ENCODE measurements at regions not wholly inside any gene's neighbourhood (a gene's known extent, or its start where the extent isn't known, plus 50 kb on each side); places are given as distances from the start of the nearest gene placed in this dataset.

GRCh38 chr6:9087470-9087869 is 652.1 kb upstream of the SLC35B3 start:
- Histone ChIP-seq H3K4me3 (ENCODE audit: low read length) (no peak overlapping the region), H3K9me3 (ENCODE audit: low read depth, low read length) (no peaks in the 10 kb centered on the region), H3K4me1 (ENCODE audit: insufficient read depth, low read length) (no peaks in the 10 kb centered on the region), H3K27me3 (ENCODE audit: insufficient read depth, low read length) (no peaks in the 10 kb centered on the region)

DNA sequence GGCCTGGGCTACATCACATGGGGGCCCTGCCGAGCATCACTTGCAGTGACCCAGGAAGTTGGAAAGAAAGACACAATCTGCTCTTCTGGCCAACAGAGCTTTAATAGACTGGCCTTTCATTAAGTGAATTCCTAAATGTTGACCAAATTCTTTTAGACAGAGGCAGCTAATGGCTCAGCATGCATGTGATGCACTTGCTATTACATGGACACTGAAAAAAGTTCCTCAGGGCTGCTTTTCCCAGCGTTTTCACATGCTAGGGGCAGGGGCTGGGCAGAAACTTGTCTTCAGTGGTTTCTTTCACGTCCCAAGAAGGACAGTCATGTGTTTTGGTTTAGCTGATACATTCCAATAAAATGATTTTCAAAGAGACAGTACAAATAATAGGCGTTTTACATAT is 651.0 kb upstream of the SLC35B3 start:
- H3K9me3 ChIP-seq (ENCODE audit: low read depth, low read length) = no peaks in the 10 kb centered on the region
- H3K4me3 ChIP-seq (ENCODE audit: low read length) = no peak overlapping the region
- no peaks in the 10 kb centered on the region for H3K27me3 ChIP-seq (ENCODE audit: insufficient read depth, low read length)
- H3K4me1 ChIP-seq (ENCODE audit: insufficient read depth, low read length) = no peaks in the 10 kb centered on the region

DNA sequence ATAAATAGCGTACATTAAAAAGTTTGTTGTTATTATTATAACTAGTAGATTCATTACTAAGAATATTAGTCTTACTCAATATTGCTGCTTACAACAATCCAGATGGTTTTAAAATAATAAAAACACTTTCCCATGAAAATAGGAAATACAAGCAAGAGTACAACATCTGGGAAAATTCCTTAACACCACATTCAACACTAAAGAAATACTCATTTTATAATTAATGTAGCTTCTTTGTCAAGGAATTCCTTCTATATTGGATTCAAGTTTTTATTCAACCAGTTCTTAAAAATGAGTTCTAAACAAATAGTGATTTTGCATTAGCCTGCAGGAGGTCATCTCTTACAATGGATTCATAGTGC is 650.3 kb upstream of the SLC35B3 start:
- Histone ChIP-seq H3K27me3 (ENCODE audit: insufficient read depth, low read length) (no peaks in the 10 kb centered on the region), H3K9me3 (ENCODE audit: low read depth, low read length) (no peaks in the 10 kb centered on the region), H3K4me3 (ENCODE audit: low read length) (no peak overlapping the region), H3K4me1 (ENCODE audit: insufficient read depth, low read length) (no peaks in the 10 kb centered on the region)

- H3K4me1 ChIP-seq (ENCODE audit: insufficient read depth, low read length) = no peaks in the 10 kb centered on the region
- H3K27me3 ChIP-seq (ENCODE audit: insufficient read depth, low read length) = no peaks in the 10 kb centered on the region
- H3K9me3 ChIP-seq (ENCODE audit: low read depth, low read length) = no peaks in the 10 kb centered on the region
- no peak overlapping the region for H3K4me3 ChIP-seq (ENCODE audit: low read length)
Measured at GRCh38 chr6:9085054-9085708, 649.8 kb upstream of the SLC35B3 start.

DNA sequence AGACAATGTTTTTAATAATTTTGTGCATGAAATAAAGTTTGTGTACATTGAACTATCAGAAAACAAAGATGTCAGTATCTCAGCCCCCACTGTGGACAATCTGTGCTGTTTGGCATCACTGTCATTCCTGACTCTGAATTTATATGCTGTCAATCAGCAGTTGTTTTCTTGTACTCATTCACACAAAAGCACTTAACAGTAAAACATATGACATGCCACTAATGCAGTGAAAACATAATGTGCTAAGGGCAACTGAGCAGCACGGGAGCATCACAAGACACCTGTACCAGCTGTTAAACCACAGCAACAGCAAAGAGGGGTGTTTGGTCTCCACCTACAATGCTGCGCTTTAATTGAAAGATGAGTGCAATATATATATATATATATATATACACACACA is 647.8 kb upstream of the SLC35B3 start:
- H3K27me3 ChIP-seq (ENCODE audit: insufficient read depth, low read length) = no peaks in the 10 kb centered on the region
- H3K4me1 ChIP-seq (ENCODE audit: insufficient read depth, low read length) = no peaks in the 10 kb centered on the region
- H3K4me3 ChIP-seq (ENCODE audit: low read length) = no peak overlapping the region
- H3K9me3 ChIP-seq (ENCODE audit: low read depth, low read length) = no peaks in the 10 kb centered on the region

GRCh38 chr6:9066726-9067125 is 631.4 kb upstream of the SLC35B3 start:
- no peaks in the 10 kb centered on the region for H3K4me1 ChIP-seq (ENCODE audit: insufficient read depth, low read length)
- no peak overlapping the region for H3K4me3 ChIP-seq (ENCODE audit: low read length)
- H3K27me3 ChIP-seq (ENCODE audit: insufficient read depth, low read length) = no peaks in the 10 kb centered on the region
- no peaks in the 10 kb centered on the region for H3K9me3 ChIP-seq (ENCODE audit: low read depth, low read length)

- Histone ChIP-seq H3K4me3 (ENCODE audit: low read length) (no peak overlapping the region), H3K9me3 (ENCODE audit: low read depth, low read length) (no peaks in the 10 kb centered on the region), H3K27me3 (ENCODE audit: insufficient read depth, low read length) (no peaks in the 10 kb centered on the region), H3K4me1 (ENCODE audit: insufficient read depth, low read length) (no peaks in the 10 kb centered on the region)
Measured at GRCh38 chr6:9064156-9064555, 628.8 kb upstream of the SLC35B3 start.

DNA sequence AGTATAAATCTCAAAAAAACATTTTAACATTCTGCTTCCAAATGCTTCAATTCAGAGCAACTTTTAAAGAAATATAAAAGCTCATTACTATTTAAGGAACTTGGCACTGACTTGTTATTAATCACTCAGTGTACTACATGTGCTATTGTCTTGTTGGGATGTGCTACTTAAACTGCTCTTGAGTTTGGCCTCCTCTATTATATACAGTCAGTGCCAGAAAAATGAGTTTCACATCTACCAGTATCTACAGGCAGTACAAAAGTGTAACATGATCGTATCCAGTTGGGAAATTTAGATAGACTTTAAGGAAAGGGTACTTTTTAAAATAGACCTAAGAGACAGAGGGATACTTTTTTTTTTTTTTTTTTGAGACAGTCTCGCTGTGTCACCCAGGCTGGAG is 627.3 kb upstream of the SLC35B3 start:
- Histone ChIP-seq H3K27me3 (ENCODE audit: insufficient read depth, low read length) (no peaks in the 10 kb centered on the region), H3K9me3 (ENCODE audit: low read depth, low read length) (no peaks in the 10 kb centered on the region), H3K4me3 (ENCODE audit: low read length) (no peak overlapping the region), H3K4me1 (ENCODE audit: insufficient read depth, low read length) (no peaks in the 10 kb centered on the region)

- no peaks in the 10 kb centered on the region for H3K9me3 ChIP-seq (ENCODE audit: low read depth, low read length)
- H3K4me3 ChIP-seq (ENCODE audit: low read length) = no peak overlapping the region
- H3K27me3 ChIP-seq (ENCODE audit: insufficient read depth, low read length) = no peaks in the 10 kb centered on the region
- H3K4me1 ChIP-seq (ENCODE audit: insufficient read depth, low read length) = no peaks in the 10 kb centered on the region
Measured at GRCh38 chr6:9057937-9058336, 622.6 kb upstream of the SLC35B3 start.

- H3K4me1 ChIP-seq (ENCODE audit: insufficient read depth, low read length) = no peaks in the 10 kb centered on the region
- H3K4me3 ChIP-seq (ENCODE audit: low read length) = no peak overlapping the region
- no peaks in the 10 kb centered on the region for H3K9me3 ChIP-seq (ENCODE audit: low read depth, low read length)
- H3K27me3 ChIP-seq (ENCODE audit: insufficient read depth, low read length) = no peaks in the 10 kb centered on the region
Measured at GRCh38 chr6:9056556-9056955, 621.2 kb upstream of the SLC35B3 start.

GRCh38 chr6:9044426-9044825 is 609.1 kb upstream of the SLC35B3 start:
- H3K4me1 ChIP-seq (ENCODE audit: insufficient read depth, low read length) = no peaks in the 10 kb centered on the region
- H3K4me3 ChIP-seq (ENCODE audit: low read length) = no peak overlapping the region
- H3K27me3 ChIP-seq (ENCODE audit: insufficient read depth, low read length) = no peaks in the 10 kb centered on the region
- H3K9me3 ChIP-seq (ENCODE audit: low read depth, low read length) = no peaks in the 10 kb centered on the region

GRCh38 chr6:9040718-9041117 is 605.4 kb upstream of the SLC35B3 start:
- H3K27me3 ChIP-seq (ENCODE audit: insufficient read depth, low read length) = no peaks in the 10 kb centered on the region
- no peak overlapping the region for H3K4me3 ChIP-seq (ENCODE audit: low read length)
- H3K9me3 ChIP-seq (ENCODE audit: low read depth, low read length) = no peaks in the 10 kb centered on the region
- no peaks in the 10 kb centered on the region for H3K4me1 ChIP-seq (ENCODE audit: insufficient read depth, low read length)

GRCh38 chr6:9039258-9039657 is 603.9 kb upstream of the SLC35B3 start:
- H3K27me3 ChIP-seq (ENCODE audit: insufficient read depth, low read length) = no peaks in the 10 kb centered on the region
- no peak overlapping the region for H3K4me3 ChIP-seq (ENCODE audit: low read length)
- no peaks in the 10 kb centered on the region for H3K4me1 ChIP-seq (ENCODE audit: insufficient read depth, low read length)
- no peaks in the 10 kb centered on the region for H3K9me3 ChIP-seq (ENCODE audit: low read depth, low read length)

DNA sequence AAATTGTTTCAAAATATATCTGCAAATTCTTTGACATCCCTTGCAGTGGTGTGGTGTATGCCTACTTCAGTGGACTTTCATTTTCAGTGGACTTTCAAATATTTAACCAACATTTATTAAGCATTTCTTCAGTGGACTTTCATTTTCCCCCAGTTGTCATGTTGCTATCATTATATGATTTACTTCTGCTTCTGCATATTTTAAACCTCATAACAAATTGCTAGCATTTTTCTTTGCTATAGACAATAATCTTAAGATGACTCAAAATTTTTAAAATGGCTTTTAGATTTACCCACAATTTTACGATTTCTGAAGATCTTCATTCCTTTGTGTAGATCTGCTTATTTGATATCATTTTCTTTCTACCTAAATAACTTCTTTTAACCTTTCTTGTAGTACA is 592.7 kb upstream of the SLC35B3 start:
- no peaks in the 10 kb centered on the region for H3K4me1 ChIP-seq (ENCODE audit: insufficient read depth, low read length)
- no peaks in the 10 kb centered on the region for H3K27me3 ChIP-seq (ENCODE audit: insufficient read depth, low read length)
- no peaks in the 10 kb centered on the region for H3K9me3 ChIP-seq (ENCODE audit: low read depth, low read length)
- no peak overlapping the region for H3K4me3 ChIP-seq (ENCODE audit: low read length)

DNA sequence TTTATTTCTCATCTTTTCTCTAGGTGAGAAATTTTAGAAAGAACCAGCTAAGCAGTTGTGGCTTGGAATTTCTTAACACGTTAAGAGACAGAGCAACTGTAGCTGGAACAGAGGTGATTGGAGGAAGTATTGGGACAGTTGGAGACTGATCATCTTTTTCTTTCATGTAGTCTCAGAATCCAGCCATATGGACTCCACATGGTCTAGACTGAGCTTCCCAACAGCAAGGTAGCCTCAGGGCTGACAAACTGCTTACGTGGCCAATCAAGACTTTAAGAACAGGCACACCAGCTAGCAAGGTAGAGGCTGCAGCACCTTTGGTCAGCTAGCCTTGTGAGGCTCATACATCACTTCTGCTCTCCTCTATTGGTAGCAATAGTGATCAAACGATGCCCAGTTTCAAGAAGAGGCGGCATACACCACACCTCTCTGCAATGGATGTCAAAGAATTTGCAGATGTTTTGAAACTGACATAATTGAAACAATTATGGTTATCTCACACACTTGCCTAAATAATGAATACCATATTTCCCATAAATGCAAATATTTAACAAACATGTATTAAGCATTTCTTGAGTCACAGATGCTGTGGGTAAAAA is 590.5 kb upstream of the SLC35B3 start:
- Histone ChIP-seq H3K9me3 (ENCODE audit: low read depth, low read length) (no peaks in the 10 kb centered on the region), H3K4me1 (ENCODE audit: insufficient read depth, low read length) (no peaks in the 10 kb centered on the region), H3K27me3 (ENCODE audit: insufficient read depth, low read length) (no peaks in the 10 kb centered on the region), H3K4me3 (ENCODE audit: low read length) (no peak overlapping the region)

GRCh38 chr6:9025228-9025627 is 589.9 kb upstream of the SLC35B3 start:
- Histone ChIP-seq H3K4me3 (ENCODE audit: low read length) (no peak overlapping the region), H3K9me3 (ENCODE audit: low read depth, low read length) (no peaks in the 10 kb centered on the region), H3K4me1 (ENCODE audit: insufficient read depth, low read length) (no peaks in the 10 kb centered on the region), H3K27me3 (ENCODE audit: insufficient read depth, low read length) (no peaks in the 10 kb centered on the region)
